H9 (cell line): ENCODE measurements at regions not wholly inside any gene's neighbourhood (a gene's known extent, or its start where the extent isn't known, plus 50 kb on each side); places are given as distances from the start of the nearest gene placed in this dataset.

Source experiments
- DNase-seq: peaks from one replicate; pipeline ENCODE4 v3.0.0-alpha.2; 2017
- H2AFZ ChIP-seq: one replicate; pipeline ENCODE4 v1.6.1; 2013; ENCODE audit warnings: mild to moderate bottlenecking, low read length, control low read depth, moderate library complexity
- H2AK5ac ChIP-seq: 2 replicates; pipeline ENCODE4 v1.6.1; 2013; ENCODE audit warnings: low read length, control low read depth, mixed read lengths; ENCODE audit not compliant: insufficient read length
- H2BK120ac ChIP-seq: one replicate; pipeline ENCODE4 v1.6.1; 2013; ENCODE audit warnings: low read depth, mild to moderate bottlenecking, low read length, control low read depth, inconsistent platforms; ENCODE audit not compliant: poor library complexity, severe bottlenecking
- H2BK12ac ChIP-seq: 2 replicates; pipeline ENCODE4 v1.6.1; 2013; ENCODE audit warnings: low read length, control low read depth, mixed read lengths, low read depth; ENCODE audit not compliant: insufficient read length
- H2BK15ac ChIP-seq: 2 replicates; pipeline ENCODE4 v1.6.1; 2013; ENCODE audit warnings: low read depth, low read length, control low read depth
- H2BK20ac ChIP-seq: one replicate; pipeline ENCODE4 v1.6.1; 2013; ENCODE audit warnings: low read depth, mild to moderate bottlenecking, low read length, control low read depth, inconsistent platforms; ENCODE audit not compliant: poor library complexity, severe bottlenecking
- H2BK5ac ChIP-seq: 2 replicates; pipeline ENCODE4 v1.6.1; 2013; ENCODE audit warnings: low read length, control low read depth, mixed read lengths; ENCODE audit not compliant: insufficient read length
- H3K14ac ChIP-seq: 2 replicates; pipeline ENCODE4 v1.6.1; 2013; ENCODE audit warnings: low read length, control low read depth; ENCODE audit not compliant: insufficient read depth
- H3K18ac ChIP-seq: 2 replicates; pipeline ENCODE4 v1.6.1; 2013; ENCODE audit warnings: low read depth, mild to moderate bottlenecking, mixed read lengths, low read length, control low read depth; ENCODE audit not compliant: insufficient read length
- H3K23ac ChIP-seq: 2 replicates; pipeline ENCODE4 v1.6.1; 2013; ENCODE audit warnings: low read length, control low read depth, mixed read lengths, low read depth; ENCODE audit not compliant: insufficient read length
- H3K23me2 ChIP-seq: 2 replicates; pipeline ENCODE4 v1.6.1; 2013; ENCODE audit warnings: low read depth, mild to moderate bottlenecking, mixed read lengths, low read length, control low read depth; ENCODE audit not compliant: insufficient read length, poor library complexity, severe bottlenecking
- H3K27ac ChIP-seq: 2 replicates; pipeline ENCODE4 v1.5.1; 2013; ENCODE audit warnings: low read length, control low read depth, mixed read lengths, low read depth; ENCODE audit not compliant: insufficient read length
- H3K27me3 ChIP-seq: 2 replicates; pipeline ENCODE4 v1.6.1; 2013; ENCODE audit warnings: low read length, control low read depth, inconsistent platforms; ENCODE audit not compliant: insufficient read depth
- H3K4ac ChIP-seq: 2 replicates; pipeline ENCODE4 v1.6.1; 2013; ENCODE audit warnings: low read depth, mild to moderate bottlenecking, control low read depth, inconsistent platforms, low read length, moderate library complexity
- H3K4me1 ChIP-seq: 2 replicates; pipeline ENCODE4 v1.6.1; 2013; ENCODE audit warnings: low read length, control low read depth, inconsistent platforms; ENCODE audit not compliant: insufficient read depth
- H3K4me2 ChIP-seq: 2 replicates; pipeline ENCODE4 v1.6.1; 2013; ENCODE audit warnings: low read length, control low read depth, mixed read lengths; ENCODE audit not compliant: insufficient read length, insufficient read depth
- H3K56ac ChIP-seq: 2 replicates; pipeline ENCODE4 v1.6.1; 2013; ENCODE audit warnings: low read depth, mild to moderate bottlenecking, mixed read lengths, low read length, control low read depth; ENCODE audit not compliant: insufficient read length
- H3K79me1 ChIP-seq: 2 replicates; pipeline ENCODE4 v1.6.1; 2013; ENCODE audit warnings: low read depth, mild to moderate bottlenecking, moderate library complexity, low read length, control low read depth, inconsistent platforms; ENCODE audit not compliant: insufficient read depth, poor library complexity, severe bottlenecking
- H3K79me2 ChIP-seq: 2 replicates; pipeline ENCODE4 v1.6.1; 2013; ENCODE audit warnings: low read length, control low read depth, inconsistent platforms; ENCODE audit not compliant: insufficient read depth
- H3K9ac ChIP-seq: 2 replicates; pipeline ENCODE4 v1.6.1; 2013; ENCODE audit warnings: low read length, control low read depth, mixed read lengths; ENCODE audit not compliant: insufficient read length; ENCODE audit errors: extremely low read depth
- H3K9me3 ChIP-seq: one replicate; pipeline ENCODE4 v1.6.1; 2013; ENCODE audit warnings: low read depth, low read length, inconsistent platforms; ENCODE audit not compliant: control insufficient read depth
- H3T11ph ChIP-seq: one replicate; pipeline ENCODE4 v1.6.1; 2013; ENCODE audit warnings: mild to moderate bottlenecking, low read length, control low read depth, inconsistent platforms
- H4K20me1 ChIP-seq: one replicate; pipeline ENCODE4 v1.6.1; 2013; ENCODE audit not compliant: control insufficient read depth, insufficient read length, insufficient read depth
- H4K5ac ChIP-seq: 2 replicates; pipeline ENCODE4 v1.6.1; 2013; ENCODE audit warnings: low read depth, mild to moderate bottlenecking, mixed read lengths, low read length, control low read depth; ENCODE audit not compliant: insufficient read length
- H4K8ac ChIP-seq: replicated peaks from 2 replicates; pipeline ENCODE4 v1.6.1; 2013; ENCODE audit warnings: low read length, control low read depth, mixed read lengths, low read depth; ENCODE audit not compliant: insufficient read length
- H4K91ac ChIP-seq: 2 replicates; pipeline ENCODE4 v1.6.1; 2013; ENCODE audit warnings: low read depth, mild to moderate bottlenecking, moderate library complexity, mixed read lengths, low read length, control low read depth; ENCODE audit not compliant: insufficient read length
- H3K27ac Mint-ChIP-seq, 3 experiments: 2 replicates in 2 of 3; 3 replicates in 1 of 3; pipeline ENCODE4 v1.8.0; 2020 to 2021; ENCODE audit warnings: mixed read lengths in 3 of 3, mild to moderate bottlenecking in 1 of 3, moderate library complexity in 1 of 3
- H3K27me3 Mint-ChIP-seq: 2 replicates; pipeline ENCODE4 v1.8.0; 2021; ENCODE audit warnings: low read depth, mild to moderate bottlenecking, moderate library complexity, mixed read lengths
- H3K36me3 Mint-ChIP-seq, 3 experiments: 2 replicates in 2 of 3; 3 replicates in 1 of 3; pipeline ENCODE4 v1.8.0; 2020 to 2021; ENCODE audit warnings: low read depth in 3 of 3, mixed read lengths in 3 of 3; ENCODE audit not compliant: insufficient read depth in 1 of 3
- H3K4me1 Mint-ChIP-seq, 2 experiments: 2 replicates each; pipeline ENCODE4 v1.8.0; 2020; ENCODE audit warnings: mixed read lengths in 2 of 2
- H3K4me3 Mint-ChIP-seq, 2 experiments: 2 replicates in 1 of 2; 3 replicates in 1 of 2; pipeline ENCODE4 v1.8.0; 2020 to 2021; ENCODE audit warnings: mild to moderate bottlenecking in 2 of 2, mixed read lengths in 2 of 2, moderate library complexity in 1 of 2
- H3K9me3 Mint-ChIP-seq, 2 experiments: 2 replicates in 1 of 2; 3 replicates in 1 of 2; pipeline ENCODE4 v1.8.0; 2020; ENCODE audit warnings: mild to moderate bottlenecking in 2 of 2, mixed read lengths in 2 of 2, moderate library complexity in 1 of 2
- CTCF ChIP-seq: fragments of 200-600 bp; sonication (generic); conservative IDR thresholded peaks from 3 replicates; pipeline ENCODE4 v1.8.0; 2021; ENCODE audit warnings: antibody characterized with exemption, mild to moderate bottlenecking
- WGBS: extraction: QIAGEN DNeasy Blood & Tissue Kit; methylation state at CpG from one replicate; pipeline ENCODE4 v1.1.7; 2013; ENCODE audit warnings: missing lambda C conversion rate, low lambda C conversion rate, mixed read lengths; ENCODE audit not compliant: insufficient read length; ENCODE audit errors: extremely low coverage; 5-methylcytosine and 5-hydroxymethylcytosine counted together

- no peak overlapping the region for H3K9ac ChIP-seq
- peaks cover 0 to 6% of the 10 kb centered on the region in 2 experiments; a peak in 3 of 5 replicates for H3K9me3 Mint-ChIP-seq
- DNase-seq: no peak
- no peaks in the 10 kb centered on the region for H3K36me3 Mint-ChIP-seq
- H3K4me2 ChIP-seq: no peak overlapping the region
- H3K23me2 ChIP-seq: no peaks in the 10 kb centered on the region
- no peak overlapping the region for H3K18ac ChIP-seq
- no peak overlapping the region for H2AK5ac ChIP-seq
- no peak overlapping the region for H4K8ac ChIP-seq
- no peak overlapping the region for H2BK15ac ChIP-seq
- no peak overlapping the region for H2BK12ac ChIP-seq
- no peak overlapping the region for H3K4ac ChIP-seq
- H3K79me2 ChIP-seq: no peaks in the 10 kb centered on the region
- H2BK120ac ChIP-seq: no peak overlapping the region
- TF ChIP-seq CTCF: no peak
- H3K27me3 ChIP-seq: no peaks in the 10 kb centered on the region
- H2BK5ac ChIP-seq: no peak overlapping the region
- H3K14ac ChIP-seq: no peak overlapping the region
- H4K91ac ChIP-seq: no peak overlapping the region
- H3K4me1 ChIP-seq: no peaks in the 10 kb centered on the region
- H3T11ph ChIP-seq: no peak overlapping the region
- H3K27ac Mint-ChIP-seq: no peak overlapping the region
- WGBS: no CpG with 5 or more reads among the region's 1 CpG
- H3K27ac ChIP-seq: no peak overlapping the region
- H4K20me1 ChIP-seq: no peaks in the 10 kb centered on the region
- H3K23ac ChIP-seq: no peak overlapping the region
- no peaks in the 10 kb centered on the region for H3K79me1 ChIP-seq
- no peak overlapping the region for H2BK20ac ChIP-seq
- no peak overlapping the region for H2AFZ ChIP-seq
- no peaks in the 10 kb centered on the region for H3K27me3 Mint-ChIP-seq
- no peak overlapping the region for H3K4me3 Mint-ChIP-seq
- H3K56ac ChIP-seq: no peak overlapping the region
- no peaks in the 10 kb centered on the region for H3K4me1 Mint-ChIP-seq
- no peaks in the 10 kb centered on the region for H3K9me3 ChIP-seq
- H4K5ac ChIP-seq: no peak overlapping the region
These were observed 101.7 kb upstream of the TP63 start for GRCh38 chr3:189529468-189529867.
